Parathyroid adenoma (tissue), 2 donors: ENCODE measurements at regions not wholly inside any gene's neighbourhood (a gene's known extent, or its start where the extent isn't known, plus 50 kb on each side); places are given as distances from the start of the nearest gene placed in this dataset.
"Not testable (repeated sequence)": the region's sequence is repeated elsewhere in the genome, so short reads cannot be mapped to it uniquely, and the experiment has no call there.

Experiments
- H2AFZ ChIP-seq: fragments of 300-600 bp; sonication (generic); one replicate; pipeline ENCODE4 v1.7.0; 2017; ENCODE audit warnings: antibody characterized with exemption, mild to moderate bottlenecking
- H3K27ac ChIP-seq: fragments of 300-600 bp; sonication (generic); one replicate; pipeline ENCODE4 v1.7.0; 2017
- H3K27me3 ChIP-seq: fragments of 300-600 bp; sonication (generic); one replicate; pipeline ENCODE4 v1.7.0; 2017; ENCODE audit warnings: low read length; ENCODE audit not compliant: control insufficient read depth, insufficient read depth
- H3K36me3 ChIP-seq: fragments of 300-600 bp; sonication (generic); one replicate; pipeline ENCODE4 v1.7.0; 2017; ENCODE audit warnings: low read length; ENCODE audit not compliant: control insufficient read depth, insufficient read depth
- H3K4me1 ChIP-seq: fragments of 300-600 bp; sonication (generic); one replicate; pipeline ENCODE4 v1.7.0; 2017; ENCODE audit warnings: control low read depth
- H3K4me2 ChIP-seq: fragments of 300-600 bp; sonication (generic); one replicate; pipeline ENCODE4 v1.7.0; 2017; ENCODE audit warnings: low read length
- H3K4me3 ChIP-seq: fragments of 300-600 bp; sonication (generic); one replicate; pipeline ENCODE4 v1.7.0; 2017; ENCODE audit warnings: low read depth, low read length
- H3K79me2 ChIP-seq: fragments of 300-600 bp; sonication (generic); one replicate; pipeline ENCODE4 v1.7.0; 2017; ENCODE audit warnings: control low read depth
- H3K9ac ChIP-seq: fragments of 300-600 bp; sonication (generic); one replicate; pipeline ENCODE4 v1.7.0; 2017; ENCODE audit warnings: mild to moderate bottlenecking
- H3K9me3 ChIP-seq: fragments of 300-600 bp; sonication (generic); one replicate; pipeline ENCODE4 v1.7.0; 2017; ENCODE audit warnings: low read length; ENCODE audit not compliant: control insufficient read depth
- CTCF ChIP-seq: fragments of 300-600 bp; sonication (generic); IDR thresholded peaks from one replicate; pipeline ENCODE4 v1.7.0; 2017; ENCODE audit warnings: antibody characterized with exemption, mild to moderate bottlenecking
- donor health status: primary hyperparathyroidism.

- Histone ChIP-seq H3K27ac (no peak overlapping the region), H3K79me2 (no peaks in the 10 kb centered on the region), H3K27me3 (no peaks in the 10 kb centered on the region), H3K4me1 (no peaks in the 10 kb centered on the region), H2AFZ (no peak overlapping the region), H3K9me3 (no peaks in the 10 kb centered on the region), H3K9ac (no peak overlapping the region), H3K4me3 (no peak overlapping the region), H3K36me3 (no peaks in the 10 kb centered on the region), H3K4me2 (no peak overlapping the region)
- no peak for TF ChIP-seq CTCF
Observed at GRCh38 chr16:5214466-5214865, 116.9 kb upstream of the EEF2KMT start.

- not testable (repeated sequence) for H3K9ac ChIP-seq, H3K9me3 ChIP-seq, H3K27me3 ChIP-seq, H3K79me2 ChIP-seq, H3K36me3 ChIP-seq, H2AFZ ChIP-seq, H3K27ac ChIP-seq, H3K4me1 ChIP-seq, H3K4me2 ChIP-seq, H3K4me3 ChIP-seq
Observed at GRCh38 chr16:5212501-5212900, 114.9 kb upstream of the EEF2KMT start.

GRCh38 chr16:5207862-5208498 lies 110.4 kb upstream of the EEF2KMT start:
- H3K4me2 ChIP-seq, H3K79me2 ChIP-seq, H3K36me3 ChIP-seq, H3K4me1 ChIP-seq, H3K9me3 ChIP-seq, H3K9ac ChIP-seq, H3K27me3 ChIP-seq, H3K4me3 ChIP-seq, H3K27ac ChIP-seq, H2AFZ ChIP-seq: not testable (repeated sequence)

- H3K36me3 ChIP-seq, result no peaks in the 10 kb centered on the region
- no peak overlapping the region for H3K27ac ChIP-seq
- no peaks in the 10 kb centered on the region for H3K9me3 ChIP-seq
- H3K4me3 ChIP-seq, result no peak overlapping the region
- no peak overlapping the region for H2AFZ ChIP-seq
- no peak overlapping the region for H3K9ac ChIP-seq
- no peaks in the 10 kb centered on the region for H3K27me3 ChIP-seq
- TF ChIP-seq CTCF, result no peak
- H3K4me2 ChIP-seq, result no peak overlapping the region
- H3K79me2 ChIP-seq, result no peaks in the 10 kb centered on the region
- H3K4me1 ChIP-seq, result no peaks in the 10 kb centered on the region
Observed at GRCh38 chr16:5207001-5207523, 109.5 kb upstream of the EEF2KMT start.

- no peak overlapping the region for H3K4me2 ChIP-seq
- H3K27me3 ChIP-seq, result no peaks in the 10 kb centered on the region
- no peaks in the 10 kb centered on the region for H3K36me3 ChIP-seq
- no peak for TF ChIP-seq CTCF
- no peak overlapping the region for H3K9ac ChIP-seq
- no peak overlapping the region for H3K4me3 ChIP-seq
- H3K27ac ChIP-seq, result no peak overlapping the region
- H2AFZ ChIP-seq, result no peak overlapping the region
- no peaks in the 10 kb centered on the region for H3K9me3 ChIP-seq
- H3K79me2 ChIP-seq, result no peaks in the 10 kb centered on the region
- H3K4me1 ChIP-seq, result no peaks in the 10 kb centered on the region
Observed at GRCh38 chr16:5206331-5206990, 108.9 kb upstream of the EEF2KMT start.
